T-cell (primary cell): ENCODE measurements at regions not wholly inside any gene's neighbourhood (a gene's known extent, or its start where the extent isn't known, plus 50 kb on each side); places are given as distances from the start of the nearest gene placed in this dataset.

ENCODE experiments used
- ATAC-seq, 4 experiments: fragments of 200-7000 bp in 3 of 4; fragments of 150-1000 bp in 1 of 4; cut with Tn5 transposase; replicated peaks in 1 of 4; 1 replicate in 3 of 4; 2 replicates in 1 of 4; pipeline ENCODE4 v1.10.0; 2021; ENCODE audit warnings: moderate library complexity in 3 of 4, mild to moderate bottlenecking in 2 of 4, moderate number of reproducible peaks in 1 of 4
- CTCF ChIA-PET, 2 donors: fragments of 300-600 bp; sonication (Branson Sonifier 250); formaldehyde crosslinking; loops; one replicate each; lab custom pipeline; 2022; ENCODE audit warnings: antibody characterized with exemption in 2 of 2; lab: Charles Lee
- POLR2A ChIA-PET, 2 donors: fragments of 300-600 bp; sonication (Branson Sonifier 250); formaldehyde crosslinking; loops; one replicate each; lab custom pipeline; 2022; ENCODE audit warnings: antibody characterized with exemption in 2 of 2; lab: Charles Lee
- DNase-seq, 35 experiments: peaks; one replicate each; pipeline versions ENCODE4 v3.0.0 to v3.0.0-alpha.2; 2013 to 2023
- H3K27ac ChIP-seq: one replicate; pipeline ENCODE4 v1.5.1; 2013; ENCODE audit warnings: low read length
- H3K27me3 ChIP-seq, 2 experiments: replicated peaks in 1 of 2; 1 replicate in 1 of 2; 2 replicates in 1 of 2; pipeline versions ENCODE4 v1.6.1 to v1.7.0; 2013; ENCODE audit warnings: low read length in 1 of 2, mixed read lengths in 1 of 2; ENCODE audit not compliant: control insufficient read depth in 2 of 2, insufficient read depth in 2 of 2; ENCODE audit errors: extremely low read depth in 1 of 2
- H3K36me3 ChIP-seq, 2 donors: 1 replicate in 1 of 2; 2 replicates in 1 of 2; pipeline versions ENCODE4 v1.6.1 to v1.7.0; 2013; ENCODE audit warnings: low read length in 1 of 2; ENCODE audit not compliant: control insufficient read depth in 2 of 2, insufficient read depth in 1 of 2; ENCODE audit errors: extremely low read depth in 1 of 2
- H3K4me1 ChIP-seq, 2 experiments: 1 replicate in 1 of 2; 2 replicates in 1 of 2; pipeline versions ENCODE4 v1.6.1 to v1.7.0; 2013; ENCODE audit warnings: low read length in 2 of 2, mixed read lengths in 1 of 2; ENCODE audit not compliant: insufficient read depth in 2 of 2, control insufficient read depth in 1 of 2; ENCODE audit errors: extremely low read depth in 1 of 2
- H3K4me3 ChIP-seq, 2 donors: 1 replicate in 1 of 2; 2 replicates in 1 of 2; pipeline versions ENCODE4 v1.5.1 to v1.7.0; 2013; ENCODE audit warnings: mild to moderate bottlenecking in 2 of 2, low read length in 1 of 2, moderate library complexity in 1 of 2; ENCODE audit not compliant: control insufficient read depth in 1 of 2; ENCODE audit errors: extremely low read depth in 1 of 2
- H3K9me3 ChIP-seq: 2 replicates; pipeline ENCODE4 v1.7.0; 2013
- H3K27ac Mint-ChIP-seq, 2 donors: one replicate each; pipeline ENCODE4 v1.8.0; 2020 to 2021; ENCODE audit warnings: mild to moderate bottlenecking in 2 of 2, mixed read lengths in 2 of 2
- H3K27me3 Mint-ChIP-seq, 2 donors: one replicate each; pipeline ENCODE4 v1.8.0; 2021 to 2022; ENCODE audit warnings: mixed read lengths in 2 of 2
- H3K36me3 Mint-ChIP-seq: one replicate; pipeline ENCODE4 v1.8.0; 2021; ENCODE audit warnings: mixed read lengths
- H3K4me1 Mint-ChIP-seq, 3 donors: one replicate each; pipeline ENCODE4 v1.8.0; 2020 to 2022; ENCODE audit warnings: mixed read lengths in 3 of 3, mild to moderate bottlenecking in 1 of 3
- H3K4me3 Mint-ChIP-seq, 3 donors: one replicate each; pipeline ENCODE4 v1.8.0; 2020 to 2022; ENCODE audit warnings: mild to moderate bottlenecking in 3 of 3, mixed read lengths in 3 of 3, moderate library complexity in 3 of 3
- H3K9me3 Mint-ChIP-seq, 3 donors: one replicate each; pipeline ENCODE4 v1.8.0; 2020 to 2022; ENCODE audit warnings: mixed read lengths in 3 of 3
- WGBS: methylation state at CpG from one replicate; pipeline ENCODE4 v1.1.5; 2013; ENCODE audit warnings: missing lambda C conversion rate; ENCODE audit not compliant: insufficient coverage; 5-methylcytosine and 5-hydroxymethylcytosine counted together

GRCh38 chr2:79453918-79454317 lies 58.9 kb upstream of the CTNNA2 start:
- no peaks in the 10 kb centered on the region for H3K9me3 ChIP-seq
- ChIA-PET POLR2A (no interaction called here), CTCF (no interaction called here)
- no peaks in the 10 kb centered on the region for H3K27me3 Mint-ChIP-seq
- H3K4me3 ChIP-seq: no peak overlapping the region
- no peak overlapping the region for H3K27ac ChIP-seq
- WGBS: no CpG with 5 or more reads among the region's 3 CpGs
- peaks cover 6 to 29% (median 10%) of the 10 kb centered on the region in 3 donors for H3K9me3 Mint-ChIP-seq
- H3K4me1 Mint-ChIP-seq: no peaks in the 10 kb centered on the region
- H3K36me3 Mint-ChIP-seq: no peaks in the 10 kb centered on the region
- no peak overlapping the region for H3K27ac Mint-ChIP-seq
- no peaks in the 10 kb centered on the region for H3K27me3 ChIP-seq
- DNase-seq (no peak), ATAC-seq (no peak)
- H3K4me1 ChIP-seq: no peaks in the 10 kb centered on the region
- H3K4me3 Mint-ChIP-seq: no peak overlapping the region
- no peaks in the 10 kb centered on the region for H3K36me3 ChIP-seq

GRCh38 chr2:79452651-79453050 lies 60.2 kb upstream of the CTNNA2 start:
- H3K4me3 Mint-ChIP-seq: no peak overlapping the region
- Histone ChIP-seq H3K27me3 (no peaks in the 10 kb centered on the region), H3K36me3 (no peaks in the 10 kb centered on the region), H3K27ac (no peak overlapping the region), H3K4me3 (no peak overlapping the region), H3K9me3 (no peaks in the 10 kb centered on the region), H3K4me1 (no peaks in the 10 kb centered on the region)
- ChIA-PET POLR2A (no interaction called here), CTCF (no interaction called here)
- H3K4me1 Mint-ChIP-seq: no peaks in the 10 kb centered on the region
- H3K27me3 Mint-ChIP-seq: no peaks in the 10 kb centered on the region
- no CpG with 5 or more reads among the region's 1 CpG for WGBS
- H3K36me3 Mint-ChIP-seq: no peaks in the 10 kb centered on the region
- no peak overlapping the region for H3K27ac Mint-ChIP-seq
- ATAC-seq (no peak), DNase-seq (no peak)
- peaks cover 6 to 33% (median 13%) of the 10 kb centered on the region in 3 donors for H3K9me3 Mint-ChIP-seq

GRCh38 chr2:79447463-79447862 lies 65.4 kb upstream of the CTNNA2 start:
- Histone ChIP-seq H3K36me3 (no peaks in the 10 kb centered on the region), H3K9me3 (no peaks in the 10 kb centered on the region), H3K27me3 (no peaks in the 10 kb centered on the region), H3K4me3 (no peak overlapping the region), H3K4me1 (no peaks in the 10 kb centered on the region), H3K27ac (no peak overlapping the region)
- Mint-ChIP-seq H3K27me3 (no peaks in the 10 kb centered on the region), H3K4me1 (no peaks in the 10 kb centered on the region), H3K4me3 (no peak overlapping the region), H3K36me3 (no peaks in the 10 kb centered on the region), H3K9me3 (peaks cover 21 to 38% (median 22%) of the 10 kb centered on the region in 3 donors), H3K27ac (no peak overlapping the region)
- ChIA-PET CTCF (no interaction called here), POLR2A (no interaction called here)
- no peak for ATAC-seq
- DNase-seq: no peak

GRCh38 chr2:79446313-79446712 lies 66.5 kb upstream of the CTNNA2 start:
- no peak overlapping the region for H3K4me3 ChIP-seq
- Mint-ChIP-seq H3K4me1 (no peaks in the 10 kb centered on the region), H3K27me3 (no peaks in the 10 kb centered on the region), H3K36me3 (no peaks in the 10 kb centered on the region), H3K27ac (no peak overlapping the region), H3K4me3 (no peak overlapping the region), H3K9me3 (peaks cover 27 to 41% (median 29%) of the 10 kb centered on the region in 3 donors)
- ATAC-seq: no peak
- no peak overlapping the region for H3K27ac ChIP-seq
- H3K27me3 ChIP-seq: no peaks in the 10 kb centered on the region
- no peaks in the 10 kb centered on the region for H3K4me1 ChIP-seq
- WGBS: 100% methylated on average over 1 of the region's 2 CpGs
- POLR2A ChIA-PET: interaction anchor here in 1 of 2 donors (0.7 kb wide), 1 partner anchor 11 kb away, joined by 3 read pairs; no protein-coding TSS in a partner anchor
- CTCF ChIA-PET: no interaction called here
- DNase-seq: no peak
- H3K36me3 ChIP-seq: no peaks in the 10 kb centered on the region
- H3K9me3 ChIP-seq: no peaks in the 10 kb centered on the region

GRCh38 chr2:79437433-79438267 lies 75.2 kb upstream of the CTNNA2 start:
- DNase-seq: no peak
- Mint-ChIP-seq H3K27ac (no peak overlapping the region), H3K4me1 (no peaks in the 10 kb centered on the region), H3K36me3 (no peaks in the 10 kb centered on the region), H3K9me3 (peaks cover 14 to 30% (median 14%) of the 10 kb centered on the region in 3 donors), H3K27me3 (no peaks in the 10 kb centered on the region), H3K4me3 (no peak overlapping the region)
- Histone ChIP-seq H3K4me1 (no peaks in the 10 kb centered on the region), H3K9me3 (no peaks in the 10 kb centered on the region), H3K27ac (no peak overlapping the region), H3K36me3 (no peaks in the 10 kb centered on the region), H3K27me3 (no peaks in the 10 kb centered on the region), H3K4me3 (no peak overlapping the region)
- no peak for ATAC-seq
- POLR2A ChIA-PET: no interaction called here
- WGBS: 61% methylated on average over 13 of the region's 16 CpGs
- CTCF ChIA-PET: no interaction called here

GRCh38 chr2:79434362-79434761 lies 78.5 kb upstream of the CTNNA2 start:
- 76% methylated on average over 2 of the region's 2 CpGs for WGBS
- peaks cover 4 to 14% (median 6%) of the 10 kb centered on the region in 3 donors for H3K9me3 Mint-ChIP-seq
- H3K4me1 ChIP-seq: no peaks in the 10 kb centered on the region
- no peak overlapping the region for H3K27ac Mint-ChIP-seq
- H3K27ac ChIP-seq: no peak overlapping the region
- H3K4me1 Mint-ChIP-seq: no peaks in the 10 kb centered on the region
- H3K36me3 Mint-ChIP-seq: no peaks in the 10 kb centered on the region
- H3K27me3 Mint-ChIP-seq: no peaks in the 10 kb centered on the region
- ChIA-PET CTCF (no interaction called here), POLR2A (no interaction called here)
- H3K9me3 ChIP-seq: no peaks in the 10 kb centered on the region
- H3K4me3 Mint-ChIP-seq: no peak overlapping the region
- ATAC-seq (no peak), DNase-seq (no peak)
- H3K27me3 ChIP-seq: no peaks in the 10 kb centered on the region
- H3K36me3 ChIP-seq: no peaks in the 10 kb centered on the region
- H3K4me3 ChIP-seq: no peak overlapping the region
